ENCODE measurements at regions not wholly inside any gene's neighbourhood (a gene's known extent, or its start where the extent isn't known, plus 50 kb on each side); places are given as distances from the start of the nearest gene placed in this dataset.

GRCh38 chr3:147872568-147872967 lies 463.4 kb downstream of the ZIC1 start:
- DNase-seq = no peak

- no peak for DNase-seq
Measured at GRCh38 chr3:147875498-147875897, 466.3 kb downstream of the ZIC1 start.

- DNase-seq = no peak
Measured at GRCh38 chr3:147881933-147882332, 472.8 kb downstream of the ZIC1 start.

GRCh38 chr3:147886879-147887278 lies 477.7 kb downstream of the ZIC1 start:
- DNase-seq = peak; percentile 22

- no peak for DNase-seq
Measured at GRCh38 chr3:147887797-147888196, 478.6 kb downstream of the ZIC1 start.

GRCh38 chr3:147890114-147890513 lies 480.9 kb downstream of the ZIC1 start:
- DNase-seq = no peak

- DNase-seq = no peak
Measured at GRCh38 chr3:147895509-147895908, 486.3 kb downstream of the ZIC1 start.

GRCh38 chr3:147900851-147901250 lies 491.7 kb downstream of the ZIC1 start:
- no peak for DNase-seq

- no peak for DNase-seq
Measured at GRCh38 chr3:147903026-147903425, 493.9 kb downstream of the ZIC1 start.

GRCh38 chr3:147904421-147904820 lies 495.3 kb downstream of the ZIC1 start:
- no peak for DNase-seq

- DNase-seq = no peak
Measured at GRCh38 chr3:147906285-147906684, 497.1 kb downstream of the ZIC1 start.

GRCh38 chr3:147914532-147914931 lies 505.4 kb downstream of the ZIC1 start:
- no peak for DNase-seq

- no peak for DNase-seq
Measured at GRCh38 chr3:147915057-147915456, 505.9 kb downstream of the ZIC1 start.

GRCh38 chr3:147919496-147919895 lies 510.3 kb downstream of the ZIC1 start:
- DNase-seq = no peak

- no peak for DNase-seq
Measured at GRCh38 chr3:147921051-147921450, 511.9 kb downstream of the ZIC1 start.

GRCh38 chr3:147924755-147925154 lies 515.6 kb downstream of the ZIC1 start:
- DNase-seq = no peak

GRCh38 chr3:147925272-147925671 lies 516.1 kb downstream of the ZIC1 start:
- DNase-seq = no peak

GRCh38 chr3:147930232-147930807 lies 521.2 kb downstream of the ZIC1 start:
- DNase-seq = no peak

GRCh38 chr3:147934451-147935180 lies 525.5 kb downstream of the ZIC1 start:
- DNase-seq = no peak

- no peak for DNase-seq
Measured at GRCh38 chr3:147937341-147937740, 528.2 kb downstream of the ZIC1 start.

- DNase-seq = no peak
Measured at GRCh38 chr3:147937891-147938290, 528.7 kb downstream of the ZIC1 start.

- DNase-seq = no peak
Measured at GRCh38 chr3:147939425-147939824, 530.3 kb downstream of the ZIC1 start.

- peak; percentile 27 for DNase-seq
Measured at GRCh38 chr3:147939839-147940238, 530.7 kb downstream of the ZIC1 start.

GRCh38 chr3:147940405-147941193 lies 531.4 kb downstream of the ZIC1 start:
- DNase-seq = no peak
